ENCODE measurements at regions not wholly inside any gene's neighbourhood (a gene's known extent, or its start where the extent isn't known, plus 50 kb on each side); places are given as distances from the start of the nearest gene placed in this dataset.

GRCh38 chr7:97466999-97467740, 264.7 kb upstream of the TAC1 start:
- intact Hi-C loops (cut with DNase I, micrococcal nuclease): no loop called here
- ATAC-seq (no peak), DNase-seq (no peak)

GRCh38 chr7:97468493-97468892, 263.4 kb upstream of the TAC1 start:
- Histone ChIP-seq H3K4me1 (ENCODE audit: low read depth) (no peaks in the 10 kb centered on the region), H3K9me3 (no peaks in the 10 kb centered on the region), H3K36me3 (ENCODE audit: low read depth) (no peaks in the 10 kb centered on the region), H3K4me3 (no peak overlapping the region)
- intact Hi-C loops (cut with DNase I, micrococcal nuclease): no loop called here
- DNase-seq (no peak), ATAC-seq (no peak)
- no peak for TF ChIP-seq CTCF (IDR thresholded peaks at IDR 0.05)

More at GRCh38 chr7:97466999-97467740, 264.7 kb upstream of the TAC1 start:
- H3K4me3 ChIP-seq: no peak overlapping the region
- TF ChIP-seq CTCF (IDR thresholded peaks at IDR 0.05): no peak
- peaks cover 3% of the 10 kb centered on the region for H3K9me3 ChIP-seq
- H3K4me1 ChIP-seq (ENCODE audit: low read depth): no peaks in the 10 kb centered on the region
- no peaks in the 10 kb centered on the region for H3K36me3 ChIP-seq (ENCODE audit: low read depth)

DNA sequence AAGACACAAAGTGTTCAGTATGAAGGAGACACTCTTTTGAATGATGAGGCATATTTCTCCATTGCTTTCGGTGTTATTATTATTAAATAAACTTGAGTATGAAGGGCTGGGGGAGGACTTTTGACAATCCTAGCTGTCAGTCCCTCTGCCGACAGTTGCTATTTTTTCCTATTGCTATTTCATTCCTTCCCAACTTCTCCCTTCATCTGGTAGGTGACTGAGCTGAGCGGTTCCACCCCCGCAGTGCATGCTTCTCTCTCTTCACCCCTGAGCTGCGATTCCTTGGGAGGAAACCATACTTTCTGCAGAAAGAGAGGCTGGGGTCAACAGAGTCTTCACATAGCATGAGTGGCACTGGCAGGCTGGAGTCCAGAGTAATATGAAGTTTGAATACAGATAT, 261.2 kb upstream of the TAC1 start:
- intact Hi-C loops (cut with DNase I, micrococcal nuclease): no loop called here

DNA sequence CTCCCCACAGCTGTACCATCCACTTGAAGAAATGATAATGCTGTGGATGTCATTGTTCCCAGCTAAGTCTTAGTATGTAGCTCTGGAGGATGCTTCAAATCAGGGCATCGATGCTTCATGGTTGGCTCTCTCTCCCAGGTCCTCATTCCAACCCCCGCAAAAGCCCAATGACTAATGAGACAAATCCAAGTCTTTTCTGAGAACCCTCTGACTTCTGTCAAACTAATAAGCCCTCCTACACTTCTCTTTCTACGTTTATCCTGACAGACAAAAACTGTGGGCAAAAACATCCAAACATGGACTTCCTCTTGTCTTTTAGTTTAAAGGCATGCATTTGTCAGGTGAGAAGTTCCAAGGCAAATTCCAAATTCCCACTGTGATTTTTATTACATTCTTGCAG, 260.4 kb upstream of the TAC1 start:
- intact Hi-C loops (cut with DNase I, micrococcal nuclease): no loop called here
- no peak for TF ChIP-seq CTCF (IDR thresholded peaks at IDR 0.05)
- no peak for DNase-seq
- no peak for ATAC-seq
- Histone ChIP-seq H3K36me3 (ENCODE audit: low read depth) (no peaks in the 10 kb centered on the region), H3K9me3 (no peaks in the 10 kb centered on the region), H3K4me1 (ENCODE audit: low read depth) (no peaks in the 10 kb centered on the region), H3K4me3 (no peak overlapping the region)

More for the DNA sequence above, 261.2 kb upstream of the TAC1 start:
- no peak for TF ChIP-seq CTCF (IDR thresholded peaks at IDR 0.05)
- H3K36me3 ChIP-seq (ENCODE audit: low read depth): no peaks in the 10 kb centered on the region
- H3K4me3 ChIP-seq: no peak overlapping the region
- no peaks in the 10 kb centered on the region for H3K9me3 ChIP-seq
- ATAC-seq (no peak), DNase-seq (no peak)
- H3K4me1 ChIP-seq (ENCODE audit: low read depth): no peaks in the 10 kb centered on the region

- no peak for TF ChIP-seq CTCF (IDR thresholded peaks at IDR 0.05)
- H3K4me3 ChIP-seq: no peak overlapping the region
- no peaks in the 10 kb centered on the region for H3K9me3 ChIP-seq
- no peaks in the 10 kb centered on the region for H3K4me1 ChIP-seq (ENCODE audit: low read depth)
- no peak for ATAC-seq
- no peaks in the 10 kb centered on the region for H3K36me3 ChIP-seq (ENCODE audit: low read depth)
- no peak for DNase-seq
- intact Hi-C loops (cut with DNase I, micrococcal nuclease): no loop called here
These were observed 252.1 kb upstream of the TAC1 start for GRCh38 chr7:97479740-97480290.

Measured in mucosa of descending colon (tissue), 3 donors.